LNCAP (cell line): ENCODE measurements at regions not wholly inside any gene's neighbourhood (a gene's known extent, or its start where the extent isn't known, plus 50 kb on each side); places are given as distances from the start of the nearest gene placed in this dataset.

ENCODE experiments used
- CTCF ChIP-seq: fragments of 450-650 bp; IDR thresholded peaks from 2 replicates; pipeline ENCODE4 v1.5.1; 2017; ENCODE audit warnings: mild to moderate bottlenecking

- TF ChIP-seq CTCF = no peak
Measured at GRCh38 chr1:191305370-191305769, 827.7 kb upstream of the BRINP3 start.

- no peak for TF ChIP-seq CTCF
Measured at GRCh38 chr1:191306916-191307315, 829.3 kb upstream of the BRINP3 start.

GRCh38 chr1:191320062-191320461 lies 838.2 kb upstream of the RGS18 start:
- no peak for TF ChIP-seq CTCF

- TF ChIP-seq CTCF = no peak
Measured at GRCh38 chr1:191327868-191328267, 830.4 kb upstream of the RGS18 start.

- TF ChIP-seq CTCF = no peak
Measured at GRCh38 chr1:191343816-191344215, 814.4 kb upstream of the RGS18 start.

GRCh38 chr1:191346381-191346780 lies 811.9 kb upstream of the RGS18 start:
- no peak for TF ChIP-seq CTCF

GRCh38 chr1:191348328-191348727 lies 809.9 kb upstream of the RGS18 start:
- TF ChIP-seq CTCF = no peak

- no peak for TF ChIP-seq CTCF
Measured at GRCh38 chr1:191350938-191351337, 807.3 kb upstream of the RGS18 start.
